Activated CD4-positive, alpha-beta memory T cell treated with anti-CD3 and anti-CD28 coated beads, Interleukin-2, amount 10 ng/mL, durations not matched to agents 7 days and 5 days (primary cell): ENCODE measurements at regions not wholly inside any gene's neighbourhood (a gene's known extent, or its start where the extent isn't known, plus 50 kb on each side); places are given as distances from the start of the nearest gene placed in this dataset.

ENCODE experiments used
- CTCF ChIA-PET: fragments of 350-600 bp; sonication (Branson Sonifier 250); formaldehyde crosslinking; loops from one replicate; lab custom pipeline; 2021; ENCODE audit warnings: antibody characterized with exemption, inconsistent platforms; lab: Charles Lee
- POLR2A ChIA-PET: fragments of 350-600 bp; sonication (Branson Sonifier 250); formaldehyde crosslinking; loops from one replicate; lab custom pipeline; 2021; ENCODE audit warnings: antibody characterized with exemption; lab: Charles Lee
- DNase-seq: peaks from one replicate; pipeline ENCODE4 v3.0.0-alpha.2; 2020
- H3K27ac Mint-ChIP-seq: one replicate; pipeline ENCODE4 v1.8.0; 2021; ENCODE audit warnings: mild to moderate bottlenecking, mixed read lengths
- H3K27me3 Mint-ChIP-seq: one replicate; pipeline ENCODE4 v1.8.0; 2021; ENCODE audit warnings: mixed read lengths
- H3K36me3 Mint-ChIP-seq: one replicate; pipeline ENCODE4 v1.8.0; 2021; ENCODE audit warnings: low read depth, mixed read lengths
- H3K4me1 Mint-ChIP-seq: one replicate; pipeline ENCODE4 v1.8.0; 2021; ENCODE audit warnings: mixed read lengths
- H3K4me3 Mint-ChIP-seq: one replicate; pipeline ENCODE4 v1.8.0; 2021; ENCODE audit warnings: mild to moderate bottlenecking, mixed read lengths
- H3K9me3 Mint-ChIP-seq: one replicate; pipeline ENCODE4 v1.8.0; 2021; ENCODE audit warnings: mixed read lengths

DNA sequence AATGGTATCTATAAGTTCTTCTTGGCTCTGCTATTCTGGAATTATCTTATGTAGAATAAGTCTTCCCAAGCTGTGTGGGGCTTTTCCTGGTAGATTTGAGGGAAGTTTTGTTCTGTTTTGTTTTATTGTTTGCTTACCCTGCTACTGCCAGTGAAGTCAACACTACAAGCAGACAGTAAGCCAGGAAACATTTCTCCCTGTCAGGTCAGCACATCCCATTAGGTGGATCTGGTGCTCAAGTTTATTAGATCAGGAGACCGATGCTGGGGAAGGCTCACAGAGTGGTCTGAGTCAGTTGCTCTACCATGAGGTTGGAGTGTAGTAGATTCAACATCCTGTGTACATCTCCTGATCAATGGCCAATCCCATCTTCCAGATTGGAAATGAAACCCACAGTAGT is 79.1 kb downstream of the ADRB2 start:
- no peaks in the 10 kb centered on the region for H3K9me3 Mint-ChIP-seq
- H3K27me3 Mint-ChIP-seq, result no peaks in the 10 kb centered on the region
- no peak overlapping the region for H3K27ac Mint-ChIP-seq
- no peaks in the 10 kb centered on the region for H3K36me3 Mint-ChIP-seq
- no peak for DNase-seq
- ChIA-PET POLR2A (no interaction called here), CTCF (no interaction called here)
- H3K4me3 Mint-ChIP-seq, result no peak overlapping the region
- peaks cover 8% of the 10 kb centered on the region for H3K4me1 Mint-ChIP-seq

DNA sequence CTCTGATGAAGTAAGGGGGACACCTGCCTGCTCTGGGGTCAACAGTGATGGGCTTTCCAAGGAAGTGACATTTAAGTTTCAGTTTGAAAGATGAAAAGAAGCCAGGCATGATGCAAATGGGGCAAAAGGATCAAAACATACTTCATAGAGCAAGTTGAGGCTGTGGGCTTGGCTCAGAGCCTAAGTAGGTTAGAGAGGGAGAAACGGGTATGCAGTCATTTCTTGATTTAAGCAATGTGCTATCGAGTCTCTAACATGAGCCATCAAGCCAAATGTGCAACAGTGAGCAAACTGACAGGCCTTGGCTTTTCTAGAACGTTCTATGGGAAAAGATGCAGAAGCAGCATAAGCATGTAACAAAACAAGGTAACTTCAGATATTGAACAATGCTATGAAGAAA is 80.6 kb downstream of the ADRB2 start:
- CTCF ChIA-PET, result no interaction called here

DNA sequence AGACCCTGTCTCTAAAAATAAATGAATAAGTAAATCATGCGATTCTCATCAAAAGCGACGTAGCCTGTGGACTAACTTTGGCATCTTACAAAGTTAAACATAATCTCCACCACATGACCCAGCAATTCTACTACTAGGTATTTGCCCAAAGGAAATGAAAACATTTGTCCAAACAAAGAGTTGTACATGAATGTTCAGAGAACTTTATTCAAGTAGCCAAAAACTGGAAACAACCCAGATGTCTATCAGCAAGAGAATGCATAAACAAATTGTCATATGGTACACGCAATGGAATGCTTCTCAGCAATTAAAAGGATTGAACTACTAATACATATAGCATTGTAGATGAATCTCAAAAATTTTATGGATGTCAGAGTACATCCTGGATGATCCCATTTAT is 82.6 kb downstream of the ADRB2 start:
- CTCF ChIA-PET, result no interaction called here
- no peak for DNase-seq
- no peaks in the 10 kb centered on the region for H3K36me3 Mint-ChIP-seq
- no peak overlapping the region for H3K4me3 Mint-ChIP-seq
- H3K9me3 Mint-ChIP-seq, result no peaks in the 10 kb centered on the region
- H3K4me1 Mint-ChIP-seq, result peaks cover 15% of the 10 kb centered on the region
- POLR2A ChIA-PET, result no interaction called here
- no peak overlapping the region for H3K27ac Mint-ChIP-seq
- H3K27me3 Mint-ChIP-seq, result no peaks in the 10 kb centered on the region

More for the DNA sequence above, 80.6 kb downstream of the ADRB2 start:
- H3K4me1 Mint-ChIP-seq, result peaks cover 15% of the 10 kb centered on the region
- POLR2A ChIA-PET, result no interaction called here
- DNase-seq, result no peak
- H3K27ac Mint-ChIP-seq, result no peak overlapping the region
- H3K36me3 Mint-ChIP-seq, result no peaks in the 10 kb centered on the region
- no peak overlapping the region for H3K4me3 Mint-ChIP-seq
- no peaks in the 10 kb centered on the region for H3K9me3 Mint-ChIP-seq
- H3K27me3 Mint-ChIP-seq, result no peaks in the 10 kb centered on the region

DNA sequence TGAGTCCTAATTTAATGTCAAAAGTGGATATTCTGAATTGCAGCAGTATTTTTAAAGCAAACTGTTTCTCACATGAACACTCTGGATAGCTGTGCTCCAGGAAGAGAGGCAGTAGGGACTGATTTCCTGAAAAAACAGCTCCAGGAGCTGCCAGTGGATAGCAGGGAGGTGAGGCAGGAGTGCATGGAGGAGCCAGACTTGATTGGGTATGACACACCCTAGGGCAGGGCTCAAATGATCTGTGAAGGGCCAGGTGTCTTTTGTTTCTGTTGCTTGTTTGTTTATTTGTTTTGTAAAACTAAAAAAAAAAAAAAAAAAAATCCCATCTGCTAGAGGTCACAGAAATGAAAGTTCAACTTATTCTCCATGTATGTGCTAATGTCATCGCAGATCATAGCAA is 83.4 kb downstream of the ADRB2 start:
- POLR2A ChIA-PET, result no interaction called here
- no peaks in the 10 kb centered on the region for H3K27me3 Mint-ChIP-seq
- CTCF ChIA-PET, result interaction anchor here (0.7 kb wide), 1 partner anchor 754 kb away, joined by 4 read pairs; no protein-coding TSS in a partner anchor
- H3K36me3 Mint-ChIP-seq, result no peaks in the 10 kb centered on the region
- no peaks in the 10 kb centered on the region for H3K9me3 Mint-ChIP-seq
- DNase-seq, result no peak
- no peak overlapping the region for H3K27ac Mint-ChIP-seq
- no peak overlapping the region for H3K4me3 Mint-ChIP-seq
- peaks cover 15% of the 10 kb centered on the region for H3K4me1 Mint-ChIP-seq

DNA sequence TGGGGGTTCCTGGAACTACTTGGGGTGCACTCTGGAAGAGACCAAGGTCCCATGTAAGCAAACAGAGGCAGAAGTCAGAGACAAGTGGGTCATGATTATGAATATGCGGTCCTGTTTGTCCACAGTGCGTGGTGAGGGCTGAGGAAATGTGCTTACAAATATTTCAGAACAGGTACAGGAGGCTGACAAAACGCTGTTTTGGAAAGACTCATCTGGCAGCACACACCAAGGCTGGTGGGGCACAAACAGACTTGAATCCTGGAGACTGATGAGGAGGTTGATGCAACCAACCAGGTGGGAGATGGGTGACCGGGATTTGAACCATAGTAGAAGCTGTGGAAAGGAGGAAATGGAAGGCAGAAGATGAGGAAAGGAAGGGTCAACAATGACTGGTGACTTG is 83.8 kb downstream of the ADRB2 start:
- no peaks in the 10 kb centered on the region for H3K36me3 Mint-ChIP-seq
- no peak overlapping the region for H3K4me3 Mint-ChIP-seq
- ChIA-PET POLR2A (no interaction called here), CTCF (no interaction called here)
- DNase-seq, result no peak
- no peaks in the 10 kb centered on the region for H3K9me3 Mint-ChIP-seq
- no peaks in the 10 kb centered on the region for H3K27me3 Mint-ChIP-seq
- no peak overlapping the region for H3K27ac Mint-ChIP-seq
- peaks cover 15% of the 10 kb centered on the region for H3K4me1 Mint-ChIP-seq

DNA sequence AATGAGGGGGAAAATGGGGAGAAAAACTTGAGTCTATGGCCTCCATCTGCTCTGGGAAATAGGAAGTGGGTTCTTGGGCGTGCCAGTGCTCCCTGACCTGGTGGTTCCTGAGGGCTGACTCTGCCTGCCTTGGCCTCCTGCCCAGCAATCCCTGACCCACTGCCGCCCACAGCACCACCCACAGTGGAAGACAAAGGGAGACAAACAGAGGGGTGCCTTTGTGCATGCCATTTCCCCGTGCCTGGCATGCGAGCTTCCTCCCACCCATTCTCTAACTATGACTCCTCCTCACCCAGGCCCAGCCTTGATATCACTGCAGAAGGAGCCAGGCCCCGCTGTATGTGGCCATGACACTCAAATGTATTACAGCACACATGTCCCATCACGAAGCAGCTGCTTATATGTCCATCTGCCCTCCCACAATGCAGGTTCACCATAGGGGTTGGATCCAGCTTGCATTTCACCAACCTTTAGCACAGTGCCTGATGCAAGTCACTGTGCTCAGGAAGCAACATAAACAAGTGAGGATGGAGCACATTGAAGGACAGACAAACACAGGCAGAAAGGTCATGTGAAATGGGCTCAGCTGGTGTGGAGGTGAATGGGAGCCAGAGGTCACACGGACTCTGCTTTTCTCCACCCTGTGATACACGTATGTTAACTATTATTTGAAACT is 84.4 kb downstream of the ADRB2 start:
- CTCF ChIA-PET, result interaction anchor here (1.1 kb wide), 1 partner anchor 11 kb away, joined by 3 read pairs; no protein-coding TSS in a partner anchor
- Mint-ChIP-seq H3K36me3 (no peaks in the 10 kb centered on the region), H3K27me3 (no peaks in the 10 kb centered on the region), H3K27ac (peak overlapping the region; percentile 44), H3K9me3 (no peaks in the 10 kb centered on the region), H3K4me1 (peaks cover 15% of the 10 kb centered on the region), H3K4me3 (no peak overlapping the region)
- no peak for DNase-seq
- POLR2A ChIA-PET, result no interaction called here

DNA sequence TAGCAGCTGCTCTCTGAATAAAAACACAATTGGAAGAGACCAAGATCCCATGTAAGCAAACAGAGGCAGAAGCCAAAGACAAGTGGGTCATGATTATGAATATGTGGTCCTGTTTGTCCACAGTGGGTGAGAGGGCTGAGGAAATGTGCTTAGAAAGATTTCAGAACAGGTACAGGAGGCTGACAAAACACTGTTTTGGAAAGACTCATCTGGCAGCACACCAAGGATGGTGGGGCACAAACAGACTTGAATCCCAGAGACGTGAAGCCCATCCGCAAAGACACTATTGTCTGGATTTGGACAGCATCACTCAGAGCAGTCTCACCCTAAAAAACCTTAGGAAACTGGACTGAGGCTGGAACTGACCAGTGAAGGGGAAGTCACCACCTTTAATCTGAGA is 85.0 kb downstream of the ADRB2 start:
- H3K27ac Mint-ChIP-seq, result no peak overlapping the region
- H3K4me3 Mint-ChIP-seq, result no peak overlapping the region
- H3K27me3 Mint-ChIP-seq, result no peaks in the 10 kb centered on the region
- H3K9me3 Mint-ChIP-seq, result no peaks in the 10 kb centered on the region
- ChIA-PET CTCF (interaction anchor here (1.1 kb wide), 1 partner anchor 12 kb away, joined by 3 read pairs; no protein-coding TSS in a partner anchor), POLR2A (no interaction called here)
- H3K36me3 Mint-ChIP-seq, result no peaks in the 10 kb centered on the region
- no peak for DNase-seq
- peaks cover 15% of the 10 kb centered on the region for H3K4me1 Mint-ChIP-seq

DNA sequence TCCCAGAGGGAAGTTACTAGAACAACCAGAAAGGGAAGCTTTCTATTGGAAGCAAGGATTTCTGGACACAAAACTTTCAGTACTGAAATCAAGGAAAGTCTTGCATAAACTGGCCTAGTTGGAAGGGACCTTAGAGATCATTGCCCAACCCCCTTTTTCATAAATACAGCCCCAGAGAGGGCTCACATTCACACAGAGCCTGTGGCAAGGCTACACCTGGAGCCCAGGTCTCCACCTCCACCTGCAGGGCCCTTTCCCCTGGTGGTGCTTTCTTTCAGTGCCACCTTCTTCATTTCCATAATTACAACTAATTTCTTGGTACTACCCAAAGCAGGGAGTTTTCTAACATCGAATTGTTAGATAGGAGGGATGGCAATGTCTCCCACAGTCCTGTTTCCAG is 85.7 kb downstream of the ADRB2 start:
- H3K36me3 Mint-ChIP-seq, result no peaks in the 10 kb centered on the region
- H3K4me3 Mint-ChIP-seq, result no peak overlapping the region
- no peak for DNase-seq
- H3K4me1 Mint-ChIP-seq, result peaks cover 15% of the 10 kb centered on the region
- H3K9me3 Mint-ChIP-seq, result no peaks in the 10 kb centered on the region
- no peak overlapping the region for H3K27ac Mint-ChIP-seq
- ChIA-PET POLR2A (no interaction called here), CTCF (no interaction called here)
- H3K27me3 Mint-ChIP-seq, result no peaks in the 10 kb centered on the region

DNA sequence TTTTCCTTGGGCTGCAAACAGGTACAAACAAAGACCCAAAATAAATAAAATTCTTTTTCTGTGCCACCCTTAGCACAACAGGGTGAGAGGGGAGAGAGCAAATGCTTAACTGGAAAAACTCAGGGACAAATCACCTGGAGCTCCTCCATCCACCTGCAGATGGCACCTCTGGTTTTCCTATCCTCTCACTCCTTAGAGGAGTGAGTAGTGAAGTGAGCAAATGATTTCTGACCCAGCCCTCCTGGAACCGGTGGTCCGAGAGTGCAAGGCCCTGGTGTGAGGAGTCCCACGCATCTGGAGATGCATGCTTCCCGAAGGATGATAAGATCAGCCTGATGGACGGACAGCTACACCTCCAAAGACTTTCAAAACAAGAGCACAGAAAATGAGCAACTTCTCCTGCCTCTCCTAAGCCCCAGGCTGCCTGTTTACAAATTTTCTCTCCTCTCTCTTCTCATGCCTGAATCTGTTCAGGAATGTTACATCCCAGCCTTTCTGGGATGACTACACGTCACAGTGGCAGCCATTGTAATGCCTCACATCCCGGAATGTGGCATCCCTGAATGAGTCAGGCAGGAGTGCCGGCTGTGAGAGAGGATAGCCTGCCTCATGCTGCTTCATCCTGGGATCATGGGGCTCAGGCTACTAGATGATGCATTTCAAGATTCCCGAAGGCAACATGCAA is 86.4 kb downstream of the ADRB2 start:
- Mint-ChIP-seq H3K9me3 (no peaks in the 10 kb centered on the region), H3K27ac (no peak overlapping the region), H3K4me1 (peaks cover 15% of the 10 kb centered on the region), H3K36me3 (no peaks in the 10 kb centered on the region), H3K4me3 (no peak overlapping the region), H3K27me3 (no peaks in the 10 kb centered on the region)
- POLR2A ChIA-PET, result no interaction called here
- DNase-seq, result no peak
- CTCF ChIA-PET, result no interaction called here

DNA sequence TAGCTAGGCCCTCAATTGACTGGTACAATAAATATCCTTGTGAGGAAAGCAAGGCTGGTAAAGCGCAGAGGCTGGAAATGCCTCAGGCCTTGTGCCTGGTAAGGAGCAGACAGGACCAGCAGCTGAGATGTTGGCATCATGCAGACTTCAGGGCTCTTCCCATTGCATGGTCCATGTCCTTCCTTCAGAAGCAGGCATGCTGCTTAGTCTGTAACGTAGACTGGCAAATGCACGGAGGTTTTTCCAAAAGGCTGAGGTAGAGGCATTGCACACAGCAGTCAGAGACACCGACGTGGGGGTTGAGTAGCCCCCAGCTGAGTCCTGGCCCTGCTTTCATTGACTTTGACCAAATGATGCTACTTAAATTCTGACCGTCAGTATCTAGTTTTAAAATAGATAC is 87.1 kb downstream of the ADRB2 start:
- no peaks in the 10 kb centered on the region for H3K36me3 Mint-ChIP-seq
- no peak overlapping the region for H3K27ac Mint-ChIP-seq
- H3K9me3 Mint-ChIP-seq, result no peaks in the 10 kb centered on the region
- no peaks in the 10 kb centered on the region for H3K27me3 Mint-ChIP-seq
- POLR2A ChIA-PET, result no interaction called here
- H3K4me1 Mint-ChIP-seq, result peaks cover 15% of the 10 kb centered on the region
- no peak overlapping the region for H3K4me3 Mint-ChIP-seq
- CTCF ChIA-PET, result interaction anchor here (0.9 kb wide), 1 partner anchor 14 kb away, joined by 4 read pairs; no protein-coding TSS in a partner anchor
- no peak for DNase-seq

DNA sequence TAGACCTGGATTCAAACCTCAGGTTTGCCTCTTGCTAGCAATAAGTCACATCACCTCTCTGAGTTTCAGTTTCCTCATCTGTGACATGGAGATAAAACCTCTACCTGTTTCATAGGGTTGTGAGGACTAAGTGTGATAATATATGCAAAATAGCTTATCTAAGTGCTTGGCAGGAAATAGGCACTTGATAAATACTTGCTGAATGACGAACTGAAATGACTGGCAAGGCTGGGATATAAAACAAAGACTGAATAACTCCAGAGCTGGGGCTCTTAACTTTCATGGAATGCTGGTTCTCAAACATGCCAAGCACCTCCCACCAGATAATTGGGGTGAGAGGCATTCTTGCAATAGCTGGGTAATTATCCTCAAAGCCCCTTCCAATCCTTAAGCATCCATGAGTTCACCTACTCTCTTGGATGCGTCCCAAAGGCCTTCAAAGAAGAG is 87.6 kb downstream of the ADRB2 start:
- H3K9me3 Mint-ChIP-seq, result no peaks in the 10 kb centered on the region
- POLR2A ChIA-PET, result no interaction called here
- CTCF ChIA-PET, result interaction anchor here (0.9 kb wide), 1 partner anchor 14 kb away, joined by 4 read pairs; no protein-coding TSS in a partner anchor
- no peak overlapping the region for H3K4me3 Mint-ChIP-seq
- H3K36me3 Mint-ChIP-seq, result no peaks in the 10 kb centered on the region
- peaks cover 15% of the 10 kb centered on the region for H3K4me1 Mint-ChIP-seq
- no peak overlapping the region for H3K27ac Mint-ChIP-seq
- DNase-seq, result no peak
- H3K27me3 Mint-ChIP-seq, result no peaks in the 10 kb centered on the region

DNA sequence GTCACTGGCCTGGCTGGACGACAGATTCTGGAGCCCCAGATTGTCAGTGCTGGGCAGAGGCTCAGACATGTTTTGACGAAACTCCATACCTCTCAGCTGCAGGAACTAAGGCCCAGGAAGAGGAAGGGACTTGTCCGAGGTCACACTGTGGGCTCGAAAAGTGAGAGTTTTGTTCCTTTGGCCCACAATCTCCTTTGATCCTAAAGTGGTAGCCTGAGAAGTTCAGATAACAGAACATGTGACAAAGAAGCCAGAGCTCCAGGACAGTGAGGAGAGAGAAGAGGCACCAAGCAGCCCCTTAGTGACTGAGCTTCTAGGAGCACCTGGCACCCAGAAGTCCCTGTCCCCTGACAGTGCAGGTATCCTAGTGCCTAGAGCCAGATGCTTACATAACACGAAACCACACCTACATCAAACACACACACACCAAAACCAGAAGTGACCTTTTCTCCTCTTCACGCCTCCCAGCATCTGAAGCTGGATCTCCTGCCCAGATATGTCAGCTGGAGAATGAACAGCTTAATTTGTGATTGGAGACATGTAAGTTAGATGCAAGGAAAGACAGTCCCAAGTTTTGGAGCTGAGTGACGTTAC is 88.9 kb downstream of the ADRB2 start:
- Mint-ChIP-seq H3K4me1 (peaks cover 9% of the 10 kb centered on the region), H3K27me3 (peaks cover 5% of the 10 kb centered on the region), H3K9me3 (no peaks in the 10 kb centered on the region), H3K4me3 (no peak overlapping the region), H3K27ac (no peak overlapping the region), H3K36me3 (no peaks in the 10 kb centered on the region)
- no peak for DNase-seq
- ChIA-PET POLR2A (no interaction called here), CTCF (interaction anchor here (1.5 kb wide), 1 partner anchor 184 kb away, joined by 5 read pairs; no protein-coding TSS in a partner anchor)

DNA sequence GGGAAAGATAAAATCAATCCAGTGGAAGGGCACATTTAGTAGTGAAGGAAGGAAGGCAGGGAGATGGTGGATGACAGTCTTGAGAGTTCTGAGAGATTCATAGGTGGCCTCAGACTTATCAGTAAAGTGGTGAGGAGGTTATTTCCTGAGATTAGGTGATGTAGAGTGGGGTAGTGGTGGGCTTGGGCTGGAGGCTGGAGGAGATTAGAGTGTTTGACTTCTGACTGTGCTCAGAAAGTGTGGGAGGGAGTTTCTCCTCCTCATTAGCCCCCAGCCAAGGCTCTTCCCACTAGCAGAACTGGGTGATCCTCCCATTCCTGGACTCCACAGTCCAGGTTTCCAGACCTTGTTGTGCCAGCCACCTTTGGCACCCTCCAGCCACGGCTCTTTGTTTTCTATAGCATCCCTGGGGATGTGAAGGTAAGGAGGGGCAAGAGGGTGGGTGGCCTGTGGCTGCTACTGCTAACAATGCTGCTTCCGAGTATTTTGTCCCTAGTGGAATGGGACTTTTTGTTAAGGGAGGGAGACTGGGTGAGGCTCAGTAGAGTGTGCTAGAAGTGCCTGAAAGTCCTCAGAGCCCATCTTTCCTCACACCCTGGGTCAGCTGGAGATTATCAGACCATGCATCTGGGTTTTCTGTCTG is 94.4 kb downstream of the ADRB2 start:
- Mint-ChIP-seq H3K9me3 (no peaks in the 10 kb centered on the region), H3K4me1 (no peaks in the 10 kb centered on the region), H3K4me3 (no peak overlapping the region), H3K27me3 (peaks cover 18% of the 10 kb centered on the region), H3K27ac (no peak overlapping the region), H3K36me3 (no peaks in the 10 kb centered on the region)
- no peak for DNase-seq
- ChIA-PET POLR2A (no interaction called here), CTCF (no interaction called here)
